HUDEP-2 (cell line): ENCODE measurements at regions not wholly inside any gene's neighbourhood (a gene's known extent, or its start where the extent isn't known, plus 50 kb on each side); places are given as distances from the start of the nearest gene placed in this dataset.

Source experiments
- DNase-seq, 76 experiments: peaks; one replicate each; lab custom pipeline; 2025; ENCODE audit not compliant: unreplicated experiment in 76 of 76; lab: John Stamatoyannopoulos, UW

- no peak for DNase-seq
Observed at GRCh38 chr18:40738321-40738880, 1216.6 kb upstream of the PIK3C3 start.

DNA sequence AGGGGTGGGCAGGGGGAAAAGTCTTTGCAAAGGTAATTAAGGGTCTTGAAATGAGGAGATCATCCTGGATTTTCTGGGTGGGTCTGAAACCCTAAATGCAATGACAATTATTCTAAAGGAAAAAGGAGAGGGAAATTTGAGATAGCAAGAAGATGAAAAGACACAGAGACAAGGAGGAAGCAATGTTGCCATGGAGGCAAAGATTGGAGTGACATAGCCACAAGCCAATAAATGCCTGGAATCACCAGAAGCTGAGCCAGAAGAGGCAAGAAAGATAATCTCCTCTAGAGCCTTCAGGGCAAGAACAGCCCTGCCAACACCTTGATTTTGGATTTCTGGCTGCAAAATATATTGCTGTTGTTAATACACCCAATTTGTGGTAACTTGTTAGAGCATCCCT lies 1246.3 kb upstream of the PIK3C3 start:
- no peak for DNase-seq

DNA sequence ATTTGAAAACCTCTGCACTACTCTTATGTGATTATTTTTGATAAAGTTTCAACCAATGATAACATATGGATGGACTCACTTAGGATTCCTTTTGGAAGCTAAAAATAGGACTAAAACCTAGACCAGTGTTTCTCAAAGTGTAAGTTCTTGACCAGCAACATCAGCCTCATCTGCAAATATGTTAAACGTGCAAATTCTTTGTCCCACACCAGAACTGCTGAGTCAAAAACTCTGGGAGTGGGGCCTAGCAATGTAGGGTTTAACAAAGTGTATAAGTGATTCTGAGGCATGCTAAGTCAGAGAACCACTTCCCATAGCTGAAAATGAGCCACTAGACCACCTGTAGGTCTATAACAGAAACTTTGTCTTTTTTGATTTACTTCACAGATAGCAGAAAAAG lies 1247.2 kb upstream of the PIK3C3 start:
- no peak for DNase-seq

GRCh38 chr18:40698129-40698528 lies 1256.9 kb upstream of the PIK3C3 start:
- no peak for DNase-seq

DNA sequence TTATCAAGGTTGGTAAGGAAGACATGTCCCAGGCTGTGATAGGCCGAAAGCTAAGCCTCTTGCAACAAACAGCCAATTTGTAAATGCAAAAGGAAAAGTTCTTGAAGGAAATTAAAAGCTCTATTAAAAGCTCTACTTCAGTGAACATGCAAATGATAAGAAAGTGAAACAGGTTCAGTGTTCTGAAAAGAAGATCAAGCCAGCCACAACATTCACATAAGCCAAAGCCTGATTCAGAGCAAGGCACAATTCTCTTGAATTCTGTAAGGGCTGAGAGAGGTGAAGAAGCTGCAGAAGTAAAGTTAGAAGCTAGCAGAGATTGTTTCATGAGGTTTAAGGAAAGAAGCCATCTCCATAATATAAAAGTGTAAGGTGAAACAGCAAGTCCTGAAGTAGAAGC lies 1259.5 kb upstream of the PIK3C3 start:
- no peak for DNase-seq

DNA sequence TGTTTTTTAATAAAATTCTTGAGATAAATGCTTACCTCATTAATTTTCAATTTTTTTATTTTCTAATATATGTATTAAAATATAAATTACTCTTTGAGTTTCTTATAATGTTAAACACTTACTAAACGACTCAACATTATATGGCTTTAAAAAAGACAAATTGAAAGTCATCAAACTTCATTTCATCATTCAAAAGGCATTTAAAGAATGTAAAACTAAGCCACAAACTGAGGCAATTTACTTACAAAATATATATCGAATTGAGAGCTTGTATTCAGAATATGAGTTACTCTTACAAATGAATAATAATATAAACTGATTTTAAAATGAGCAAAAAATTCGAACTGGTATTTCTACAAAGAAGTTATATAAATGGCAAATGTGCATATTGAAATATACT lies 1262.2 kb upstream of the PIK3C3 start:
- DNase-seq, result no peak

GRCh38 chr18:40690062-40690461 lies 1265.0 kb upstream of the PIK3C3 start:
- DNase-seq, result no peak

DNA sequence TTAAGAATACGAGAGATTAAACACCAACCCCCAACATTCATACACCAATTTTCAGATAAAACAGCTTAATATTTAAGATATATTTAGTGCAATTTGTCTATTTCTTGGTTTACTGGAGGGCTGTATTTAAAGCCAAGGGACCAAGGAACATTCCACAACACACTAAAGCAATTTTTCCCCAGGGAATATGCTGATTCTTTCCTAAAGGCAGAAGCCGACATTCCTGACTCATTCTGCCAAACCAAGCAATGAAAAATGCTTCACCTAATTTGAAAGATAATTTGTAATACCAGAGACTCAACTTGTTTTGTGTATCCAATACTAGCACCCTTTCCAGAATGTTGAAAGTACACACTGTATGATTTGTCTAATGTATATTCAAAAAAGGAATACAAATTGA lies 1267.6 kb upstream of the PIK3C3 start:
- no peak for DNase-seq

- DNase-seq, result no peak
Observed at GRCh38 chr18:40686836-40687235, 1268.2 kb upstream of the PIK3C3 start.

GRCh38 chr18:40685219-40685618 lies 1269.8 kb upstream of the PIK3C3 start:
- DNase-seq, result no peak

GRCh38 chr18:40678318-40678717 lies 1276.7 kb upstream of the PIK3C3 start:
- DNase-seq, result no peak

DNA sequence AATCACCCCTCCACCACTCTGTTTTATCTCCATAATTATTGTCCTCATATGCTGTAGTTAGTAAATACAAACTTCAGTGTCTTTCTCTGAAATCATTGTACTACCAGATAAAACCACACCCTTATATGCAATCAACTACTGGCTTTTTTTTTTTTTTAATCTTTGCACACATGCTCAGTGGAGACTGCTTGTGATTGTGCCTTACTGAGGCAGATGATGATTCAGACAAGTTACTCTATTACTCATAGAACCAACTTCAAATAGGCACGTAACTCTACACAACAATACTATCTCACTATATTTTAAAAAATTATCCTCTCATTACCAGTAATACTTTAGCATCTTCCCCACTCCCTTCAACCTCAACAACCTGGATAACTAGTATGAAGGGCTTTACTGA lies 1278.4 kb upstream of the PIK3C3 start:
- DNase-seq, result no peak

DNA sequence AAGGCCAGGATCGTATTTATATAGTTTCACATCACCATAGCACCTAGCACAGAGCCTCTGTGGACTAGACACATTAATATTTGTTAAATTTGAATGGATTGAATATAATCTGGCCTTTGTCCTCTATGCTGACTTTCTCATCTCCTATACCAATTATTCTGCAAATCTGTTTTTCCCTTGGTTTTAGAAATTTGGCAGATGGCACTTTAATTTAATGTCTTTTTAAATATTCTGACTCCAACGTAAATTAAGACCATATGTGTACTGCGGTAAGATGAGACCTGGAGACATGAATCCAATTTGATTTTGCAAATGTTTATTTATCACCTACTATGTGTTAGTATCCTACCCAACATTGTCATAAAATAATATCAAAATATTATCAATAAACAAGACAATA lies 1281.9 kb upstream of the PIK3C3 start:
- DNase-seq, result no peak

DNA sequence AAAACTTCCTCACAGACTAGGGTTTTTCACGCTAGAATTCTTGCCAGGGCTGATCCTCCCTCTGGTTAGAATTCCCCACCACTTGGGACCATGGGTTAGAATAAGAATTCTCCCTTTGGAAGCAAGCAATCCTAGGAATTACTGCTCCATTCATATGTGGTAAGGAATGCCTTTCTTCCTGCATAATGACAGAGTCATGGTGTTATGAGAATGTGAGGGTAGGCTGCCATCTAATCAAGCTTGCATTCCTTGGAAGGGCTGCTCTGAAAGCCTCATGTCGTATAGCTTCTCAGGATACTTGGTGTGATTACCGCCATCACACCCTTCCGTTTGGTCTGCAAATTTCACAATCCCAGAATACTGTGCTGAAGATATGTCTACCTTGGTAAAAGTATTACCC lies 1282.4 kb upstream of the PIK3C3 start:
- DNase-seq, result no peak

- no peak for DNase-seq
Observed at GRCh38 chr18:40670668-40671375, 1284.2 kb upstream of the PIK3C3 start.

- DNase-seq, result no peak
Observed at GRCh38 chr18:40662898-40663437, 1292.1 kb upstream of the PIK3C3 start.

DNA sequence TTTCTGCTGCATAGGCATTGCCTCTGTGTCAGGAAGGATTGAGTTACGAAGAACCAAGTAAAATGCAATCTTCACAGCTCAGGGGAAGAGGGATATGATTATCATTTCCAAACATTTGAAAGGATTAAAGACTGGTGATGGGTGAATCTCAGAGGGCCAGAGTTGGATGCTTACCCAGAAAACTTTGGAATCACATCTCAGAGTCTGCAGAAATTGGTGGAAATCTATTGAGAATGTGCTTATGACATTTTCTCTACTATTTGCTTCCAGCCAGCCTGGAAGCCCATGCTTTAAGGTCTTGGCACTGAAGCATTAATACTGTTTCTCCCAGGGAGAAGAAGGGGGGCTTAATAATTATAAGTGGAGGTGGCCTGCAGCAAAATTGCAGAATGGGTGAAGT lies 1301.4 kb upstream of the PIK3C3 start:
- no peak for DNase-seq

DNA sequence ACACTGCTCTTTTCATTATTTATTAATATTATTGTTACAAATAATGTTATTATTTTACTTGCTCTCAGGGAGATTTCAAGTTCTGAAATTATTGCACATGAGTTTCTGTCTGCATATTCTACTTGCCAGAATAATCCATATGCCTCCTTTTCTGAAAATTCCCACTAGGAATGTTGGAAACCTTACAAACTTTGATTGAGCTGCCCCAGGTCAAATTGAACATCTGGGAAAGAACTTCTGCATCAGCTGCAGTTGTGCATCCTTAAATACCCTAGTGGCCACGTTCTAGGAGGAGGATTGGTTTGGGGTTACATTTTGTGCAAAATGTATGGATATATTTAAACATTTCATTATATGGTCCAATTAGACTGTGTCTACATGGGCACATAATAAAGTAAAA lies 1302.7 kb upstream of the PIK3C3 start:
- no peak for DNase-seq

- DNase-seq, result no peak
Observed at GRCh38 chr18:40651163-40651562, 1303.9 kb upstream of the PIK3C3 start.

- no peak for DNase-seq
Observed at GRCh38 chr18:40642692-40643229, 1312.3 kb upstream of the PIK3C3 start.

DNA sequence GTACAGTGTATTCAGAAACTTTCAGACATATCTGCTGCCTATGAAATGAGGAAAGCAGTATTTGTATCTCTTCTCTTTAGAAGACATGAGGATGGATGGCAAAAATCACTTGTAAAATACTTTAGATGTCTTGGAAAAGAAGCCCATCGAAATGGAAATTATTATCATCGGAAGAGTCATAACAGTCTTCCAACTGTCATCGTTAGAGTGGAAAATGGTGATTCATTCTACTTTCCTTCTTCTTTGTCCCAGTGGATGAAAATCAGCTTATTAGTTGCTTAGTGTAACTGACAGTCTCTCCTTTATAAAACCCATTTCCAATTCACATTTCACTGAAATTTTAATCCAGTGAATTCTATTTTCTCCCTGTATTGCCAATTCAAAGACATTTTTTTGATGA lies 1323.7 kb upstream of the PIK3C3 start:
- DNase-seq, result no peak

DNA sequence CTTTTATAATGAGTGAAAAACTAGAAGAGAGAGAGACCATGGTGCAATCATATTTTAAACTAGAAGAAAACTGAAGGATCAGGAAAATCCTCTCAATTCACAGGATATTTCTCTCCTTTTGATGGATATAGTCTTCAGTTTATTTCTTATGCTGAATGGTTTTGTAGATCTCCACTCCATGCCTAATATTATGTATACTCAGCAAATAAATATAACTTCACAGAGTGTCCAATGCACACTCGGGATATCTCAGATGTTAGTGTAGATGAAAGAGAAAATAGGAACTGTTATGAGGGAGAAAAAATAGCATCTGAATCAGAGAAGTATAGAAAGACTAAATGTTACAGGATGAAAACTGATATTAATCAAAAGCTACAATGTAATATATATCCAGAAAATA lies 1324.5 kb upstream of the PIK3C3 start:
- DNase-seq, result no peak
